ENCODE measurements at regions not wholly inside any gene's neighbourhood (a gene's known extent, or its start where the extent isn't known, plus 50 kb on each side); places are given as distances from the start of the nearest gene placed in this dataset.
A peak's percentile ranks its signal among the peaks of the same experiment; 100 is the strongest.

GRCh38 chr6:56766806-56767178, 124.1 kb upstream of the DST start:
- TF ChIP-seq, protein P1, sequence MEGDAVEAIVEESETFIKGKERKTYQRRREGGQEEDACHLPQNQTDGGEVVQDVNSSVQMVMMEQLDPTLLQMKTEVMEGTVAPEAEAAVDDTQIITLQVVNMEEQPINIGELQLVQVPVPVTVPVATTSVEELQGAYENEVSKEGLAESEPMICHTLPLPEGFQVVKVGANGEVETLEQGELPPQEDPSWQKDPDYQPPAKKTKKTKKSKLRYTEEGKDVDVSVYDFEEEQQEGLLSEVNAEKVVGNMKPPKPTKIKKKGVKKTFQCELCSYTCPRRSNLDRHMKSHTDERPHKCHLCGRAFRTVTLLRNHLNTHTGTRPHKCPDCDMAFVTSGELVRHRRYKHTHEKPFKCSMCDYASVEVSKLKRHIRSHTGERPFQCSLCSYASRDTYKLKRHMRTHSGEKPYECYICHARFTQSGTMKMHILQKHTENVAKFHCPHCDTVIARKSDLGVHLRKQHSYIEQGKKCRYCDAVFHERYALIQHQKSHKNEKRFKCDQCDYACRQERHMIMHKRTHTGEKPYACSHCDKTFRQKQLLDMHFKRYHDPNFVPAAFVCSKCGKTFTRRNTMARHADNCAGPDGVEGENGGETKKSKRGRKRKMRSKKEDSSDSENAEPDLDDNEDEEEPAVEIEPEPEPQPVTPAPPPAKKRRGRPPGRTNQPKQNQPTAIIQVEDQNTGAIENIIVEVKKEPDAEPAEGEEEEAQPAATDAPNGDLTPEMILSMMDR (IDR thresholded peaks at IDR 0.05), result no peak

GRCh38 chr6:56766139-56766805, 123.6 kb upstream of the DST start:
- TF ChIP-seq, protein P1 (IDR thresholded peaks at IDR 0.05), result no peak

- TF ChIP-seq, protein P1 (IDR thresholded peaks at IDR 0.05), result no peak
Measured at GRCh38 chr6:56765494-56765893, 122.8 kb upstream of the DST start.

GRCh38 chr6:56764081-56764566, 121.4 kb upstream of the DST start:
- TF ChIP-seq, protein P1 (IDR thresholded peaks at IDR 0.05), result peak; percentile 39; the same call in 1 of the 2 replicates

DNA sequence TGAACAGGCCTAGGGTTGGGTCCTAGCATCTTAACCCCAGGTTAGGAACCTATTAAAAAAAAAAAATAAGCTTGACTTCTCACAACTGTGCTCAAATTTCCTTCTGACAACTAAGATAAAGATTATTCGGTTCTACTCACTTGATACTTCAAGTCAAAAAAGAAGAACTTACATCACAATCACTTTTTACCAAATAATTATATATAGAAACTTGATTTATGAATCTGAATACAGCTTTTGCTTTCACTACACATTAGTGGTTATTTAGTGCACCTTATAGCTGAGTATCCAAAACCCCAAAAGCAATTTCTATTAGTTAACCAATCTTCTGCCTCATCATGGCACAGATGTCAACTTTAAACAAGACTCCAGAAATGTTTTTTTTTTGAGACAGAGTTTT, 119.0 kb upstream of the DST start:
- TF ChIP-seq, protein P1 (IDR thresholded peaks at IDR 0.05), result no peak

DNA sequence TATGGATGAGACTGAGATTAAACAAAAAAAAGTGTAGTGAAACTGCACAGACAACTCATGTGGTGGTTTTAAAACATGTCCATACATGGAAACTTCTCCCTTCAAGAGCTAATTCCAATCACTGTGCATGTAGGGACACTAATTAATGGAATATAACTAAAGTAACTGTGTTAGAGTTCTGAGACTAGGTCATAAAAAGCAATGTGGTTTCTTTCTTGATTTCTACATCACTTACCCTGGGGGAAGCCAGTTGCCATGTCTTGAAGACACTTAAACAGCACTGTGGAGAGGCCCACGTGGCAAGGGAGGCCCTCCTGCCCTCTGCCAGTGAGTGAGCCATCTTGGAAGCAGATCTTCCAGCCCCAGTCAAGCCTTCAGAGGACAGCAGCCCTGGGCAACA, 118.2 kb upstream of the DST start:
- TF ChIP-seq, protein P1 (IDR thresholded peaks at IDR 0.05), result no peak

DNA sequence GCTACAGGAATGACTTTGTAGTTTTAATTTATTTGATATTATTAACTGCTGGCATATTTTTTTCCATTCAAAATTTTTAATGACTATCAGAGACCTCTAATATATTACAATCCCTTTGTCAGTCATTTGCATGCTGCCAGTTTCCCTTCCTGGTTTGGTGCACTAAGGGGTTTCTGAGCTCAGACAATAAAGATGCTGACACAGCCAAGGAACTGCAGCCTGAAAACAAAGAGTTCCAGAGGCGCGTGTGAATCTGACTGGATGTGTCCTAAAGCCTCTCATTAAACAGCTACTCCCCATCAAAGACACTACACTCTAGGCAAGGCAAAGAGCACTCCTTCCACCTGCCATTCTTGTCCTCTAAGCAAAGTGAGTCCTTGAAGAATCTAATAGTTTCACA, 116.8 kb upstream of the DST start:
- TF ChIP-seq, protein P1 (IDR thresholded peaks at IDR 0.05), result no peak

DNA sequence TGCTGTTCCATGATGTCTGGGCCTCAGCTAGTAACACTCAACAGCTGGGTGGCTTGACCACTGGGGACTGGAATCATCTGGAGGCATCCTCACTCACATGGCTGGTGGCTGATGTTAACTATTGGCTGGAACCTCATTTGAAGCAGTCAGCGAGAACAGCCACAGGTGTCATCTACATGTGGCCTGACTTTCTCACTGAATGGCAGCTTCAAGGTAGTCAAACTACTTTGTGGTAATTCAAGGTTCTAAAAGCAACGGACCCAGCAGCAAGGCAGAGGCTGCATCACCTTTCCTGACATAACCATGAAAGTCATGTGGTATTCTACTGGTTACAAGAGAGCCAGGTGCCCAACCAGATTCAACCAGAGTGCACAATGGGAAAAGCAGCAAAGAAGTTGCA, 115.9 kb upstream of the DST start:
- TF ChIP-seq, protein P1 (IDR thresholded peaks at IDR 0.05), result no peak
